NCI-H510A (cell line): ENCODE measurements at regions not wholly inside any gene's neighbourhood (a gene's known extent, or its start where the extent isn't known, plus 50 kb on each side); places are given as distances from the start of the nearest gene placed in this dataset.
"Not testable (repeated sequence)": the region's sequence is repeated elsewhere in the genome, so short reads cannot be mapped to it uniquely, and the experiment has no call there.

Experiments
- DNase-seq: peaks from one replicate; lab custom pipeline; 2025; lab: John Stamatoyannopoulos, UW

- no peak for DNase-seq
Measured at GRCh38 chr5:81826128-81826527, 75.2 kb upstream of the SSBP2 start.

GRCh38 chr5:81825237-81825636 is 74.3 kb upstream of the SSBP2 start:
- DNase-seq: peak; percentile 69

GRCh38 chr5:81823736-81824135 is 72.8 kb upstream of the SSBP2 start:
- DNase-seq: not testable (repeated sequence)

GRCh38 chr5:81820863-81821262 is 70.0 kb upstream of the SSBP2 start:
- no peak for DNase-seq

- DNase-seq: no peak
Measured at GRCh38 chr5:81820318-81820636, 69.4 kb upstream of the SSBP2 start.

GRCh38 chr5:81819556-81820317 is 68.8 kb upstream of the SSBP2 start:
- no peak for DNase-seq

- no peak for DNase-seq
Measured at GRCh38 chr5:81817980-81818379, 67.1 kb upstream of the SSBP2 start.

- no peak for DNase-seq
Measured at GRCh38 chr5:81817086-81817485, 66.2 kb upstream of the SSBP2 start.

- no peak for DNase-seq
Measured at GRCh38 chr5:81815321-81815720, 64.4 kb upstream of the SSBP2 start.

GRCh38 chr5:81808106-81808505 is 57.2 kb upstream of the SSBP2 start:
- no peak for DNase-seq

- no peak for DNase-seq
Measured at GRCh38 chr5:81805086-81805485, 54.2 kb upstream of the SSBP2 start.

GRCh38 chr5:81803812-81804211 is 52.9 kb upstream of the SSBP2 start:
- DNase-seq: no peak

- no peak for DNase-seq
Measured at GRCh38 chr5:81802625-81803024, 51.7 kb upstream of the SSBP2 start.

- no peak for DNase-seq
Measured at GRCh38 chr5:81802020-81802419, 51.1 kb upstream of the SSBP2 start.

GRCh38 chr5:81800797-81801196 is 49.9 kb upstream of the SSBP2 start:
- no peak for DNase-seq
